GM19328 (cell line): ENCODE measurements at regions not wholly inside any gene's neighbourhood (a gene's known extent, or its start where the extent isn't known, plus 50 kb on each side); places are given as distances from the start of the nearest gene placed in this dataset.

ENCODE experiments used
- ATAC-seq: cut with Tn5 transposase; IDR thresholded peaks from one replicate; pipeline ENCODE4 v1.9.1; 2021; ENCODE audit warnings: mild to moderate bottlenecking, moderate library complexity; ENCODE audit not compliant: unreplicated experiment

DNA sequence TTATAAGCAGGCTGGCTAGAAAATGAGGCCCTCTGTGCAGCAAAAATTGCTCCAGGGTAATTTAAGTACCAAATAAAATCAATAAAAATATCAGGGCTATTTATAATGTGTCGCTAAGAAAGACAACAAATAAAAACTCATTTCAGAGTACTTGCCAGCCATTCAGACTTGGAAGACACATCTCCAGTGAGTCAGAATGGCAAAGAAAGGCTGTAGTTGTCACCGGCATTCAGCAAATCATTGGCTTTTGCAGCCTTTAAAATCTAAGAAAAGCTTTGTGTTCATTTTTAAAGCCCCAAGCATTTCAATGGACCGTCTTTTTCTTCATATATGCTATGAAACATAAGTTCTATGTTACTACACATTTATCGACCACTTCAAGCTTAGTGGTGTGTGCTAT is 141.1 kb upstream of the HNMT start:
- ATAC-seq: no peak

GRCh38 chr2:137824501-137824900 is 139.8 kb upstream of the HNMT start:
- ATAC-seq: no peak

DNA sequence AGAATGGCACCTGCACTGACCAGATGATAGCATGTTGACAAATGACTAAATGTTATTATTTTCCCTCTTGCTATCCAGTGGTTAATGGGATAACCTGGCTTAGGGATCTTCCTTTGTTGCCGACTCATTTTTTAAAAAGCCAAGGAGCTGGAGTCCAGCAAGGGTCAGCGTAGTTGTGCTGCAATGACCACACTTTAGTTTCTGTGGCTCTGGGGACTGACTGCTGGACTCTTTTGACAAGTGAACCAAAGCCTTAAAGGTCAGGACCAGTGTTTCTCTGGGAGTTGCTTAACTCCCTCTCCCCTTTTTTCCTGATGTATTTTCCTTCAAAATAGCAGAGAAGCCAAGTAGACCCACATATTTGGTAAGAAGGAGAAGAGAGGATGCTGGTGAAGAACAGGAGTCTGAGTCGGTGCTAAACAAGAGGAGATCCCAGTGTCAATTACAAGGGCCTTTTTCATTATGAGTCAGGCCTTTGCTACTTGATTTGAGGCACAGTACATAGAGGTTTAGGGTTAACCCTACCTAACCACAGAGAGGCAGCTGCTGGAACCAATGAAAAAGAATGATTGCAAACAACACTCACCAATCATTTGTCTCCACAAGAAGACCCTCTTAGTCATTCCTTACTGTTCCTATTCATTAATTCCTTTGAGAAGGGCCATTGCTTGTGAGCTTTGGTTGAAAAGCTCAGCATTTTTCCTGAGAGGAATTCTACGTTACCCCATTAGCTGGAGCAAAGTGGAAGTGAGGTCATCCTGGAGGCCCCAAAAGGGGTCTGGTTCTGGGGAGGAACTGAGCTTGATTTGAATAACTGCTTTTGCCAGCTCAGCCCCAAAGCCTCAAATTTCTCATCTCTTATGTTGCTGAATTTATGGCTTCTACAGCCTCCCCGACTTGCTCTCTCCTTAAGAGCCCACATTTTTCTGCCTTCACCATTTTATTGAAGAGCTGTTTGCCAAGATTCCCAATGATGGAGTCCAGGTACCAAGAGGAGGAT is 137.6 kb upstream of the HNMT start:
- peak; percentile 88 for ATAC-seq

- no peak for ATAC-seq
Measured at GRCh38 chr2:137828624-137829023, 135.6 kb upstream of the HNMT start.

DNA sequence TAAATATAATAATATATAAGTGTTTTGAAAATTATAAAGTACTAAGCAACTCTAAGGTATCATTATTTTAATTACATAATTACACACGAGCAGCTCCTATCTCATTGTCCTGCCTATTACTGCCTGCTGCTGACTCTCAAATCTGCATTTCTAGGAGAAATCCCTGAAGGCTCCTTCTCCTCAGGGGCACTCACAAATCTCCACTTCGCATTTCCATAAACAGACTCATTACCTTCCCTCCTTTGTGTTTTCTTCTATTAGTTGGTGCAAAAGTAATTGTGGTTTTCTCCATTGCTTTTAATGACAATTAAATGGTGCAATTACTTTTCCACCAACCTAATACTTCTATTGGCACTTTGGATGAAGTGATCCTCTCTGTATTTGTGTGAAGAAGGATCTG is 135.0 kb upstream of the HNMT start:
- no peak for ATAC-seq

DNA sequence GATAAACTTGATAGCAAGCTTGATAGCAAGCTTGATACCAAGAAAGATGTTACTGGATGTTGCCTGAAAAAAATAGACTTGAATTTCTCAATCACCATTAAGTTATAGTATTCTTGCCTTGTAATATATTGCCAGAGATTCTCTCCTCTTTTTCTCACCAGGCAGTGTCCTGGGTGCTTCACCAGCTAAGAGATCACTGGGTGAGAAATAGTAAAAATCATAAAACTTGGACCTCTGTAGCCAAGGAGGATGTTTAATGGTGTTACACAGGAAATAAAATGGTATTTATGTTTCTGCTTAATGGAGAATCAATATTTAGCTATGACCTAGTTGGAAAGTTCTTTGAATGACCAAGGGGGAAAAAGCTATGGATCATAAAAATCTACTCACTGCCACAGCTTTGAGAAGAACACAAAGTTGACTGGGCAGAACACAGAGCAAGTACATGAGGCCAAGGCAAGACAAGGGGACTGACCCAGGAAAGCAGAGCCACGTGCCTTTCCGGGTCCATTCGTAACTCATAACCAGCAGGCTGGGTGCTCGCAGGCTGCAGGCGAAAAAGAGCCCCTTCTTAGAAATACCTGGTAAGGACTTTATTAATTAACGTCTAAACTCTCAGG is 129.4 kb upstream of the HNMT start:
- no peak for ATAC-seq

- no peak for ATAC-seq
Measured at GRCh38 chr2:137836671-137837070, 127.6 kb upstream of the HNMT start.

DNA sequence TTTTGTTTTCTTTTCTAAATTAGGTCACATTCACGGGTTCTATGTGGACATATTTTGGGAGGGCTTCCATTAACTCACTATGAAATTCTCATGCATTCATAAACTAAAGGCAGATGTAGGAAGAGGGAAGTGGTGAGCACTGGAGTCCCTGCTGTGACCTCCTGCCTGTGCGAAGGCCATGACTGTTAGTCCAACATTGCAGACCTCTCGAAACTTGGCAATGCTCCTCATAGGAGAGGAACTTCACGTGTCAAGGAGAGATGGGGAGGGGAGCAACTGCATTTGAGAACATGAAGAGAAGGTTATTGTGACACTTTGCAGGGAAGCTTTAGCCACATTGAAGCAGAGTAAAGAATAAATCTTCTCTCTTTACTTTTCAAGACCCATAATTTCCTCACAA is 126.4 kb upstream of the HNMT start:
- ATAC-seq: no peak

DNA sequence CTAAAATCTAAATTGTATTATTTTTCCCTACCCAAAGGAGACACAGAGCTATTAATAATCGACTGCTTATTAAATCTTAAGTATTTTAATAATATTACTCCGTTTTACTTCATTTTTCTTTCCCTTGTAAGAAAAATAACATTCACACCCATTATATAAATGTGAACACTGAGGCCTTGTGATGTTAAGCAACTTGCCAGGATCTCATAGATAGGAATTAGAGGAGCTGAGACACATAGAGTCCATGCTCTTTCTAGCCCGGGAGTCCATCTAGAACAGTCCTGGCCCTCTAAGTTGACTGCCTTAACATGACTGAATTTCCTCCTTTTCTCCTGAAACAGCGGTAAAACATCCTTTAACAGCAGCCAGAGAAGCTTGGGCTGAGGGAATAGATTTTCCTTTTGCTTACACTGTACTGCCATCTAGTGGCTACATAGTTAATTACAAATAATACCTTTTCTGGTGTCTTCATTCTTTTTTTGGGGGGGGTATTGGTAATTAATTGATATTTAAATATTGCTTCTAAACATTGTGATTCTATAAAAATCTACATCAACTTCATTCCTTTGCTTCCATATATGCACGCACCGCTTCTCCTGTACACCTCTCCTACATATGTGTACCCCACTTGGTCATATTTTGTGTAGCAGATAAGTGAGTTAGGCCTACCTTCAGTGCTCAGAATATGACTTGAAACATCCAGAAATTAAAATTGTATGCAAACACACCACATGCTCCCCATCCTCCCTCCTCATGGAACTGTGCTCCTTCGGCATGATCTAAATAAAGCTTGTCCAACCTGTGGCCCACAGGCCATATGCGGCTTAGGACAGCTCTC is 125.8 kb upstream of the HNMT start:
- ATAC-seq: peak; percentile 64

- ATAC-seq: no peak
Measured at GRCh38 chr2:137842430-137842829, 121.8 kb upstream of the HNMT start.

- no peak for ATAC-seq
Measured at GRCh38 chr2:137842952-137843351, 121.3 kb upstream of the HNMT start.

GRCh38 chr2:137845422-137845821 is 118.9 kb upstream of the HNMT start:
- ATAC-seq: no peak

DNA sequence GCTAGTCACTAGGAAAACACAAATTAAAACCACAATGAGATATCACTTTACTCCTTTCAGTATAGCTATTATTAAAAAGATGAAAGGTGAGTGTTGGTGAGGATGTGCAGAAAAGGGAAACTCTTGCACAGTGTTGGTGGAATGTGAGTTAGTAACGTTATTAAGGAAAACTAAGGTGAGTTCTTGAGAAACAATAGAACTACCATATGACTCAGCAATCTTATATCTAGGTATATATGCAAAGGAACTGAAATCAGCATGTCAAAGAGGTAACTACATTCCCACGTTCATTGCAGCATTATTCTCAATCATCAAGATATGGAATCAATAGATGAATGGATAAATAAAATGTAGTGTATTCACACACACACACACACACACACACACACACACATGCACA is 117.3 kb upstream of the HNMT start:
- ATAC-seq: no peak

DNA sequence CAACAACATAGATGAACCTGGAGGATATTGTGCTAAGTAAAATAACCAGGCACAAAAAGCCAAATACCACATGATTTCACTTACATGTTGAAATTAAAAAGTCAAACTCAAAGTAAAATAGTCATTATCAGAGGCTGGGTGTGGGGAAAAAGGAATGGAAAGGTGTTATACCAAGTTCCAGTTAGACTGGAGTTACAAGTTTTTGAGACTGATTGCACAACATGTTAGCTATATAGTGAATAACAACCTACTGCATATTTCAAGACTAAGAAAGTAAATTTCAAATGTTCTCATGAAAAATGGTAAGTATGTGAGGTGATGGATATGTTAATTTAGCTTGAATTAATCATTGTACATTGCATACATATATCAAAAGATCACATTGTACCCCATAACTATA is 116.8 kb upstream of the HNMT start:
- ATAC-seq: no peak

GRCh38 chr2:137857881-137858280 is 106.4 kb upstream of the HNMT start:
- ATAC-seq: no peak

DNA sequence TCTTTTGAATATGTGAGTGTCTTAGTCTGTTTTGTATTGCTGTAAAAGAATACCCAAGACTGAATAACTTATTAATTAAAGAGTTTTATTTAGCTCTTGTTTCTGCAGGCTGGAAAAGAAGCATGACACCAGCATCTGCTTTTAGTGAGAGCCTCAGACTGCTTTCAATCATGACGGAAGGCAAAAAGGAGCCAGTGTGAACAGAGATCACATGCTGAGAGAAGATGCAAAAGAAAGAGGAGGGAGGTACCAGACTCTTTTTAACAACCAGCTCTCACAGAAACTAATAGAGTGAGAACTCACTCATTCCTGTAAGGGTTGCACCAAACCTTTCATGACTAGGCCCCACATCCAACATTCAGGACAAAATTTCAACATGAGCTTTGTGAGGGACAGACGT is 101.6 kb upstream of the HNMT start:
- no peak for ATAC-seq

GRCh38 chr2:137865954-137866540 is 98.2 kb upstream of the HNMT start:
- peak; percentile 67 for ATAC-seq

GRCh38 chr2:137870682-137871081 is 93.6 kb upstream of the HNMT start:
- ATAC-seq: no peak

GRCh38 chr2:137872577-137872976 is 91.7 kb upstream of the HNMT start:
- no peak for ATAC-seq

GRCh38 chr2:137873536-137874244 is 90.6 kb upstream of the HNMT start:
- no peak for ATAC-seq
